IPS-18a (cell line): ENCODE measurements at regions not wholly inside any gene's neighbourhood (a gene's known extent, or its start where the extent isn't known, plus 50 kb on each side); places are given as distances from the start of the nearest gene placed in this dataset.
"Not testable (repeated sequence)": the region's sequence is repeated elsewhere in the genome, so short reads cannot be mapped to it uniquely, and the experiment has no call there.

Source experiments
- H3K27ac ChIP-seq: one replicate; pipeline ENCODE4 v1.5.1; 2013; ENCODE audit warnings: low read length
- H3K27me3 ChIP-seq: one replicate; pipeline ENCODE4 v1.6.1; 2013; ENCODE audit warnings: mild to moderate bottlenecking, low read length; ENCODE audit not compliant: control insufficient read depth, insufficient read depth
- H3K36me3 ChIP-seq: one replicate; pipeline ENCODE4 v1.6.1; 2013; ENCODE audit warnings: low read depth, low read length; ENCODE audit not compliant: control insufficient read depth
- H3K4me1 ChIP-seq: one replicate; pipeline ENCODE4 v1.6.1; 2013; ENCODE audit warnings: low read depth, low read length; ENCODE audit not compliant: control insufficient read depth
- H3K4me3 ChIP-seq: one replicate; pipeline ENCODE4 v1.5.1; 2013; ENCODE audit warnings: low read length
- H3K9ac ChIP-seq: one replicate; pipeline ENCODE4 v1.6.1; 2013; ENCODE audit warnings: mild to moderate bottlenecking, low read length, moderate library complexity
- H3K9me3 ChIP-seq: one replicate; pipeline ENCODE4 v1.6.1; 2013; ENCODE audit warnings: low read depth, low read length; ENCODE audit not compliant: control insufficient read depth

GRCh38 chr3:159669766-159670165, 318.9 kb upstream of the IL12A start:
- H3K4me1 ChIP-seq: peaks cover 6% of the 10 kb centered on the region
- no peaks in the 10 kb centered on the region for H3K27me3 ChIP-seq
- H3K27ac ChIP-seq: no peak overlapping the region
- no peaks in the 10 kb centered on the region for H3K9me3 ChIP-seq
- H3K9ac ChIP-seq: no peak overlapping the region
- no peak overlapping the region for H3K4me3 ChIP-seq
- H3K36me3 ChIP-seq: no peaks in the 10 kb centered on the region

- Histone ChIP-seq H3K9me3 (no peaks in the 10 kb centered on the region), H3K27ac (no peak overlapping the region), H3K4me1 (peaks cover 6% of the 10 kb centered on the region), H3K27me3 (no peaks in the 10 kb centered on the region), H3K9ac (no peak overlapping the region), H3K36me3 (no peaks in the 10 kb centered on the region), H3K4me3 (no peak overlapping the region)
These were observed 315.6 kb upstream of the IL12A start for GRCh38 chr3:159672728-159673688.

GRCh38 chr3:159674583-159674982, 314.1 kb upstream of the IL12A start:
- Histone ChIP-seq H3K27ac (no peak overlapping the region), H3K4me3 (no peak overlapping the region), H3K27me3 (no peaks in the 10 kb centered on the region), H3K36me3 (no peaks in the 10 kb centered on the region), H3K9me3 (no peaks in the 10 kb centered on the region), H3K4me1 (peaks cover 6% of the 10 kb centered on the region), H3K9ac (no peak overlapping the region)

GRCh38 chr3:159675285-159675684, 313.4 kb upstream of the IL12A start:
- H3K4me3 ChIP-seq: no peak overlapping the region
- H3K27me3 ChIP-seq: no peaks in the 10 kb centered on the region
- no peak overlapping the region for H3K27ac ChIP-seq
- H3K9ac ChIP-seq: no peak overlapping the region
- no peaks in the 10 kb centered on the region for H3K36me3 ChIP-seq
- H3K9me3 ChIP-seq: no peaks in the 10 kb centered on the region
- peaks cover 6% of the 10 kb centered on the region for H3K4me1 ChIP-seq

- Histone ChIP-seq H3K4me3 (no peak overlapping the region), H3K9me3 (no peaks in the 10 kb centered on the region), H3K9ac (no peak overlapping the region), H3K27me3 (no peaks in the 10 kb centered on the region), H3K27ac (no peak overlapping the region), H3K4me1 (no peaks in the 10 kb centered on the region), H3K36me3 (no peaks in the 10 kb centered on the region)
These were observed 308.7 kb upstream of the IL12A start for GRCh38 chr3:159679900-159680299.

GRCh38 chr3:159681717-159682116, 306.9 kb upstream of the IL12A start:
- not testable (repeated sequence) for H3K9me3 ChIP-seq, H3K4me3 ChIP-seq, H3K27me3 ChIP-seq, H3K4me1 ChIP-seq, H3K27ac ChIP-seq, H3K9ac ChIP-seq, H3K36me3 ChIP-seq

- Histone ChIP-seq H3K27me3 (no peaks in the 10 kb centered on the region), H3K36me3 (no peaks in the 10 kb centered on the region), H3K9me3 (no peaks in the 10 kb centered on the region), H3K4me3 (no peak overlapping the region), H3K27ac (no peak overlapping the region), H3K4me1 (no peaks in the 10 kb centered on the region), H3K9ac (no peak overlapping the region)
These were observed 302.8 kb upstream of the IL12A start for GRCh38 chr3:159685801-159686200.

GRCh38 chr3:159693226-159693625, 295.4 kb upstream of the IL12A start:
- no peaks in the 10 kb centered on the region for H3K36me3 ChIP-seq
- no peak overlapping the region for H3K27ac ChIP-seq
- no peaks in the 10 kb centered on the region for H3K4me1 ChIP-seq
- H3K9ac ChIP-seq: no peak overlapping the region
- no peaks in the 10 kb centered on the region for H3K27me3 ChIP-seq
- H3K9me3 ChIP-seq: no peaks in the 10 kb centered on the region
- no peak overlapping the region for H3K4me3 ChIP-seq

- no peak overlapping the region for H3K4me3 ChIP-seq
- no peak overlapping the region for H3K27ac ChIP-seq
- H3K9me3 ChIP-seq: no peaks in the 10 kb centered on the region
- no peaks in the 10 kb centered on the region for H3K27me3 ChIP-seq
- no peaks in the 10 kb centered on the region for H3K4me1 ChIP-seq
- H3K9ac ChIP-seq: no peak overlapping the region
- no peaks in the 10 kb centered on the region for H3K36me3 ChIP-seq
These were observed 276.9 kb upstream of the IL12A start for GRCh38 chr3:159711560-159712333.

- no peak overlapping the region for H3K27ac ChIP-seq
- H3K9me3 ChIP-seq: no peaks in the 10 kb centered on the region
- H3K27me3 ChIP-seq: no peaks in the 10 kb centered on the region
- H3K36me3 ChIP-seq: no peaks in the 10 kb centered on the region
- no peak overlapping the region for H3K9ac ChIP-seq
- H3K4me1 ChIP-seq: no peaks in the 10 kb centered on the region
- H3K4me3 ChIP-seq: no peak overlapping the region
These were observed 267.3 kb upstream of the IL12A start for GRCh38 chr3:159721324-159721723.

- Histone ChIP-seq H3K4me1 (no peaks in the 10 kb centered on the region), H3K9me3 (no peaks in the 10 kb centered on the region), H3K9ac (no peak overlapping the region), H3K36me3 (no peaks in the 10 kb centered on the region), H3K27ac (no peak overlapping the region), H3K27me3 (no peaks in the 10 kb centered on the region), H3K4me3 (no peak overlapping the region)
These were observed 265.3 kb upstream of the IL12A start for GRCh38 chr3:159723295-159723694.
